Stimulated activated memory B cell treated with anti-CD40 and anti-IgM and Interleukin-4, amounts not matched to agents 10 μg/mL and 1 μg/mL and 100 μg/mL, for 72 hours (primary cell): ENCODE measurements at regions not wholly inside any gene's neighbourhood (a gene's known extent, or its start where the extent isn't known, plus 50 kb on each side); places are given as distances from the start of the nearest gene placed in this dataset.

Source experiments
- ATAC-seq: fragments of 150-1000 bp; cut with Tn5 transposase; 2 replicates; pipeline ENCODE4 v1.10.0; 2021
- H3K27ac Mint-ChIP-seq: one replicate; pipeline ENCODE4 v1.8.0; 2022; ENCODE audit warnings: mild to moderate bottlenecking, mixed read lengths
- H3K27me3 Mint-ChIP-seq: one replicate; pipeline ENCODE4 v1.8.0; 2022; ENCODE audit warnings: mixed read lengths
- H3K36me3 Mint-ChIP-seq: one replicate; pipeline ENCODE4 v1.8.0; 2022; ENCODE audit warnings: mixed read lengths
- H3K4me1 Mint-ChIP-seq: one replicate; pipeline ENCODE4 v1.8.0; 2022; ENCODE audit warnings: mixed read lengths
- H3K4me3 Mint-ChIP-seq: one replicate; pipeline ENCODE4 v1.8.0; 2022; ENCODE audit warnings: mild to moderate bottlenecking, moderate library complexity, mixed read lengths
- H3K9me3 Mint-ChIP-seq: one replicate; pipeline ENCODE4 v1.8.0; 2022; ENCODE audit warnings: mixed read lengths

GRCh38 chr9:89738137-89738932, 133.5 kb downstream of the GADD45G start:
- ATAC-seq = no peak
- Mint-ChIP-seq H3K4me3 (no peak overlapping the region), H3K27ac (peak overlapping the region; percentile 8), H3K27me3 (no peaks in the 10 kb centered on the region), H3K36me3 (no peaks in the 10 kb centered on the region), H3K4me1 (peaks cover 47% of the 10 kb centered on the region), H3K9me3 (no peaks in the 10 kb centered on the region)

DNA sequence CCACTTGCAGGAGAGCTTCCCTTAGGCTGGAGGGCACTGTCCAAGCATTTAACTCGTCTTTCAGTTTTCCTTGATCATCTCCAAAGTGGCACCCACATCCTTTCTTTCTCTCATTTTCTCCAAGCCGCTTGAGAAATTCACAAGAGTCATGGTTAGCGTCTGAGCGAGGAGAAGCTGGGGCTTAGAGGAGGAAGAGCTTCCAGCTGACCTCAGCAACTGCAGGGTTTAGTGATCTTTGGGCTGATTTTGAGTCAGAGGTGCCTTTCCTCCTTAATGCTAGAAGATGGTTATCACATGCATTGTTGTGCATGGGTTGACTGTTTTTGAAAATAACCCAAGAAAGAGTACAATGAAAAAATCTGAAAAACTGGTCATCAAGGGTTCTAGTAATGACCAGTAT, 134.7 kb downstream of the GADD45G start:
- no peaks in the 10 kb centered on the region for H3K9me3 Mint-ChIP-seq
- ATAC-seq = no peak
- H3K27ac Mint-ChIP-seq = peak overlapping the region; percentile 8

GRCh38 chr9:89739916-89740315, 135.1 kb downstream of the GADD45G start:
- no peak for ATAC-seq
- no peak overlapping the region for H3K4me3 Mint-ChIP-seq
- no peaks in the 10 kb centered on the region for H3K9me3 Mint-ChIP-seq
- peak overlapping the region; percentile 8 for H3K27ac Mint-ChIP-seq
- H3K4me1 Mint-ChIP-seq = peaks cover 50% of the 10 kb centered on the region
- no peaks in the 10 kb centered on the region for H3K27me3 Mint-ChIP-seq
- no peaks in the 10 kb centered on the region for H3K36me3 Mint-ChIP-seq

More for the DNA sequence above, 134.7 kb downstream of the GADD45G start:
- no peaks in the 10 kb centered on the region for H3K27me3 Mint-ChIP-seq
- no peaks in the 10 kb centered on the region for H3K36me3 Mint-ChIP-seq
- peaks cover 50% of the 10 kb centered on the region for H3K4me1 Mint-ChIP-seq
- H3K4me3 Mint-ChIP-seq = no peak overlapping the region

GRCh38 chr9:89740722-89741121, 135.9 kb downstream of the GADD45G start:
- no peaks in the 10 kb centered on the region for H3K27me3 Mint-ChIP-seq
- H3K27ac Mint-ChIP-seq = peak overlapping the region; percentile 8
- peak overlapping the region; percentile 13 for H3K4me3 Mint-ChIP-seq
- peak; percentile 93 for ATAC-seq
- H3K36me3 Mint-ChIP-seq = no peaks in the 10 kb centered on the region
- H3K9me3 Mint-ChIP-seq = no peaks in the 10 kb centered on the region
- peaks cover 55% of the 10 kb centered on the region for H3K4me1 Mint-ChIP-seq

GRCh38 chr9:89742660-89743059, 137.8 kb downstream of the GADD45G start:
- peaks cover 58% of the 10 kb centered on the region for H3K4me1 Mint-ChIP-seq
- H3K4me3 Mint-ChIP-seq = no peak overlapping the region
- H3K27ac Mint-ChIP-seq = no peak overlapping the region
- no peaks in the 10 kb centered on the region for H3K27me3 Mint-ChIP-seq
- no peak for ATAC-seq
- no peaks in the 10 kb centered on the region for H3K9me3 Mint-ChIP-seq
- H3K36me3 Mint-ChIP-seq = no peaks in the 10 kb centered on the region

- Mint-ChIP-seq H3K27me3 (no peaks in the 10 kb centered on the region), H3K9me3 (no peaks in the 10 kb centered on the region), H3K4me1 (peaks cover 63% of the 10 kb centered on the region), H3K4me3 (no peak overlapping the region), H3K27ac (peak overlapping the region; percentile 82), H3K36me3 (no peaks in the 10 kb centered on the region)
- peak; percentile 41 for ATAC-seq
Measured at GRCh38 chr9:89743216-89743572, 138.4 kb downstream of the GADD45G start.

GRCh38 chr9:89743573-89744254, 138.9 kb downstream of the GADD45G start:
- Mint-ChIP-seq H3K27me3 (no peaks in the 10 kb centered on the region), H3K4me1 (peaks cover 64% of the 10 kb centered on the region), H3K4me3 (no peak overlapping the region), H3K36me3 (no peaks in the 10 kb centered on the region), H3K27ac (peak overlapping the region; percentile 82), H3K9me3 (no peaks in the 10 kb centered on the region)
- peak; percentile 48 for ATAC-seq

- H3K9me3 Mint-ChIP-seq = no peaks in the 10 kb centered on the region
- no peak overlapping the region for H3K4me3 Mint-ChIP-seq
- H3K4me1 Mint-ChIP-seq = peaks cover 62% of the 10 kb centered on the region
- no peaks in the 10 kb centered on the region for H3K27me3 Mint-ChIP-seq
- H3K36me3 Mint-ChIP-seq = no peaks in the 10 kb centered on the region
- no peak overlapping the region for H3K27ac Mint-ChIP-seq
- ATAC-seq = no peak
Measured at GRCh38 chr9:89744255-89744648, 139.4 kb downstream of the GADD45G start.

DNA sequence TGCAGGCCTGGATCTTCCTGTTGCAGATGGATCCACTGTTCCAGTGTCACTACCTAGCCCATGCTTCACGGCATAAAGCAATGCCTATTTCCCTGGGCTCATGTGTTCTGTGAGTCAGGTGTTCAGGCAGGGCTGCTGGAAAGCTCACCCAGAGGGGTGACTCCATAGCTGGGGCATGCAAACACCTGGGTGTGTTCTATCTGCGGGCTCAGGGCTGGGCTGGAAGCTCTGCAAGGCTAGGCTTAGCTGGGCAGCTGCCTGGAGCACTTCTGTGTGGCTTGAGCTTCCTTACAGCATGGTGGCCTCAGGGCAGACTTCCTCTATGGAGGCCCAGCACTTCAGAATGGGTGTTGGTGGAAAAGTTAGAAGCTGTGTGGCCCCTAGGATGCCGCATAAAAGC, 139.9 kb downstream of the GADD45G start:
- Mint-ChIP-seq H3K9me3 (no peaks in the 10 kb centered on the region), H3K4me3 (no peak overlapping the region), H3K27me3 (no peaks in the 10 kb centered on the region), H3K36me3 (no peaks in the 10 kb centered on the region), H3K27ac (no peak overlapping the region), H3K4me1 (peaks cover 62% of the 10 kb centered on the region)
- no peak for ATAC-seq

GRCh38 chr9:89745601-89746376, 141.0 kb downstream of the GADD45G start:
- Mint-ChIP-seq H3K4me1 (peaks cover 51% of the 10 kb centered on the region), H3K36me3 (no peaks in the 10 kb centered on the region), H3K9me3 (no peaks in the 10 kb centered on the region), H3K27me3 (no peaks in the 10 kb centered on the region), H3K4me3 (no peak overlapping the region), H3K27ac (no peak overlapping the region)
- ATAC-seq = no peak

- Mint-ChIP-seq H3K36me3 (no peaks in the 10 kb centered on the region), H3K27me3 (no peaks in the 10 kb centered on the region), H3K9me3 (no peaks in the 10 kb centered on the region), H3K4me3 (no peak overlapping the region), H3K27ac (no peak overlapping the region), H3K4me1 (peaks cover 44% of the 10 kb centered on the region)
- ATAC-seq = no peak
Measured at GRCh38 chr9:89746385-89747116, 141.7 kb downstream of the GADD45G start.

DNA sequence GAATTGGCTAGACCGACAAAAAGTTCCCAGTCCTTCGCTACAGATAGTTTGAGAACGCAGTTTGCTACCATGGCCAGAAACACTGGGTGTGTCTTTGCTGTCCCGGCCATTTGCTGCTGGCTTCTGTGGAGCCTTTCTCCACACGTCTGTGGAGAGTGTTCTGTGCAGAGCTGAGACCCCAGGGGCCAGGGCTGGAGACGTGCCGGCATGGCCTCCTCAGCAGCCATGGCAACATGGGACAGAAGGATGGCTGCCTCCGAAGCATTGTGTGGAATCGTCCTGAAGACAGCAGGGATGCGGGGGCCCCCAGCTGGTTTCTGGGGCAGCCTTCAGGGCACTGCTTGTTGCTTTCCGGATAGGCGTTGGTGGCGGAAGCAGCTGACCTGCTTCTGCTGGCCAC, 142.8 kb downstream of the GADD45G start:
- Mint-ChIP-seq H3K36me3 (no peaks in the 10 kb centered on the region), H3K27me3 (no peaks in the 10 kb centered on the region), H3K4me1 (peaks cover 39% of the 10 kb centered on the region), H3K9me3 (no peaks in the 10 kb centered on the region), H3K4me3 (no peak overlapping the region), H3K27ac (no peak overlapping the region)
- ATAC-seq = no peak

GRCh38 chr9:89748021-89748670, 143.3 kb downstream of the GADD45G start:
- H3K27me3 Mint-ChIP-seq = no peaks in the 10 kb centered on the region
- H3K4me1 Mint-ChIP-seq = peaks cover 35% of the 10 kb centered on the region
- no peaks in the 10 kb centered on the region for H3K9me3 Mint-ChIP-seq
- no peaks in the 10 kb centered on the region for H3K36me3 Mint-ChIP-seq
- H3K27ac Mint-ChIP-seq = no peak overlapping the region
- ATAC-seq = no peak
- no peak overlapping the region for H3K4me3 Mint-ChIP-seq

GRCh38 chr9:89748831-89749499, 144.2 kb downstream of the GADD45G start:
- no peaks in the 10 kb centered on the region for H3K9me3 Mint-ChIP-seq
- no peaks in the 10 kb centered on the region for H3K36me3 Mint-ChIP-seq
- peaks cover 34% of the 10 kb centered on the region for H3K4me1 Mint-ChIP-seq
- H3K4me3 Mint-ChIP-seq = no peak overlapping the region
- peak; percentile 21 for ATAC-seq
- no peaks in the 10 kb centered on the region for H3K27me3 Mint-ChIP-seq
- no peak overlapping the region for H3K27ac Mint-ChIP-seq
